Suprapubic skin (tissue), 3 donors: ENCODE measurements at regions not wholly inside any gene's neighbourhood (a gene's known extent, or its start where the extent isn't known, plus 50 kb on each side); places are given as distances from the start of the nearest gene placed in this dataset.

Source experiments
- POLR2A ChIP-seq, 2 donors: fragments of 450-650 bp; IDR thresholded peaks; one replicate each; pipeline ENCODE4 v1.6.1; 2017; ENCODE audit warnings: antibody characterized with exemption in 2 of 2, mild to moderate bottlenecking in 2 of 2, moderate library complexity in 2 of 2
- TF ChIP-seq, protein P1 (sequence below), 2 donors: fragments of 200-600 bp in 1 of 2; fragments of 450-650 bp in 1 of 2; sonication (generic) in 1 of 2; IDR thresholded peaks; one replicate each; pipeline ENCODE4 v1.5.1; 2016 to 2019; ENCODE audit warnings: antibody characterized with exemption in 2 of 2, mild to moderate bottlenecking in 1 of 2, moderate library complexity in 1 of 2

DNA sequence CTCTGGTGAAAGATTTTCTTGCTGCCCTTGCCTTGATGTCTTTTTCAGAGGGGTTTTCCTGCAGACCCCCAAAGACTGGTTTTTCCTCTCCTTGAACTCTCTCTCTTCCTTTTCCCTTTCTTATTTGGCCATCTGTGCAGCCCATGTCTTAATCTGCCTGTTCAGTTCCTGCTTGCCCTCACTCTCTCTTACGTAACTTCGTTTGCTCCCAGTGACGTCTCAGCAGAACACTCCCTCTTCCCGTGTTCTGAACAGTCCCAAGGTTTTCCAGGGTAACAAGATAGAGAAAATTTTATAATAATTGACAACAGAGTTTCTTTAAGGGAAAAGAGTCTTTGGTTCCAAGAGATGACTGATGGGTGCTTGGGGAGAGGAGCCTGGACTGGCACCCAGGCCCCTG lies 109.1 kb upstream of the LMO4 start:
- TF ChIP-seq, protein P1, sequence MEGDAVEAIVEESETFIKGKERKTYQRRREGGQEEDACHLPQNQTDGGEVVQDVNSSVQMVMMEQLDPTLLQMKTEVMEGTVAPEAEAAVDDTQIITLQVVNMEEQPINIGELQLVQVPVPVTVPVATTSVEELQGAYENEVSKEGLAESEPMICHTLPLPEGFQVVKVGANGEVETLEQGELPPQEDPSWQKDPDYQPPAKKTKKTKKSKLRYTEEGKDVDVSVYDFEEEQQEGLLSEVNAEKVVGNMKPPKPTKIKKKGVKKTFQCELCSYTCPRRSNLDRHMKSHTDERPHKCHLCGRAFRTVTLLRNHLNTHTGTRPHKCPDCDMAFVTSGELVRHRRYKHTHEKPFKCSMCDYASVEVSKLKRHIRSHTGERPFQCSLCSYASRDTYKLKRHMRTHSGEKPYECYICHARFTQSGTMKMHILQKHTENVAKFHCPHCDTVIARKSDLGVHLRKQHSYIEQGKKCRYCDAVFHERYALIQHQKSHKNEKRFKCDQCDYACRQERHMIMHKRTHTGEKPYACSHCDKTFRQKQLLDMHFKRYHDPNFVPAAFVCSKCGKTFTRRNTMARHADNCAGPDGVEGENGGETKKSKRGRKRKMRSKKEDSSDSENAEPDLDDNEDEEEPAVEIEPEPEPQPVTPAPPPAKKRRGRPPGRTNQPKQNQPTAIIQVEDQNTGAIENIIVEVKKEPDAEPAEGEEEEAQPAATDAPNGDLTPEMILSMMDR (IDR thresholded peaks at IDR 0.05) = no peak
- no peak for TF ChIP-seq POLR2A (IDR thresholded peaks at IDR 0.05)
